ENCODE measurements at regions not wholly inside any gene's neighbourhood (a gene's known extent, or its start where the extent isn't known, plus 50 kb on each side); places are given as distances from the start of the nearest gene placed in this dataset.
"Not testable (repeated sequence)": the region's sequence is repeated elsewhere in the genome, so short reads cannot be mapped to it uniquely, and the experiment has no call there.

DNA sequence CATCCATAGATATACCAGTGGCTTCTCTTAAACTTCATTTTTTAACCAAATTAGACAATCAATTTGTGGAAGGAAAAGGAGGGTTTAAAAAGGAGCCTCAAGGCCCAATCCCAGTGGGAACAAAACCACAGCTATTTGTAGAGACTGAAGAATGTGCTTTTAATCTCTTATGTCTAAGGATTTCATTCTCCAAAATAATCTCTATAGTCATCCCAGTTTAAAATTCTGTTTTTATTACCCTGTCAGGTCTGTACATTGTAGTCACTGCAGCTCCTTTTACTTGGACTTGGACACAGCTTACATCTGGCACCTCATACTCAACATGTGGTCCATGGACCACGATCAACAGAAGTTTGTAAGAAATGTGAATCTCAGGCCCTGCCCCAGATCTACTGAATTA is 152.1 kb upstream of the STMND1 start:
- DNase-seq (ENCODE audit: low read depth) = no peak

DNA sequence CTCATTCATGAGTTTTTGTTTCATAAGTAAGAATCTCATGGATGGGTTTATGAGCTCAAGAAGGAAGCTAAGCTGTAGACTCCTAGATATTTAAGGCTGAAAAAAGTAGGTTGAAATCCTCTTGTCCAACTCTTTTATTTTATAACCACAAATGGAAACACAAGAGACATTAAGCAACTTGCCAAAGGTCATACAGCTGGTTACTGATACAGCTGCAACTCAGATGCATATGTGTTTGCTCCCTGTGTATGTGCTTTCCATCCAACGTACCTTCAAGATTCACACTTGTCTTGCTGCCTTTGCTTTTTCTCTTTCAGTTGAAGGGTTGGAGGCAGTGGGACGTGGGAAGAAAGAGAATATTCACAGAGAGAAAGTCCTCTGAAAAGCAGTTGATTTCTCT is 153.5 kb upstream of the STMND1 start:
- no peak for DNase-seq (ENCODE audit: low read depth)

DNA sequence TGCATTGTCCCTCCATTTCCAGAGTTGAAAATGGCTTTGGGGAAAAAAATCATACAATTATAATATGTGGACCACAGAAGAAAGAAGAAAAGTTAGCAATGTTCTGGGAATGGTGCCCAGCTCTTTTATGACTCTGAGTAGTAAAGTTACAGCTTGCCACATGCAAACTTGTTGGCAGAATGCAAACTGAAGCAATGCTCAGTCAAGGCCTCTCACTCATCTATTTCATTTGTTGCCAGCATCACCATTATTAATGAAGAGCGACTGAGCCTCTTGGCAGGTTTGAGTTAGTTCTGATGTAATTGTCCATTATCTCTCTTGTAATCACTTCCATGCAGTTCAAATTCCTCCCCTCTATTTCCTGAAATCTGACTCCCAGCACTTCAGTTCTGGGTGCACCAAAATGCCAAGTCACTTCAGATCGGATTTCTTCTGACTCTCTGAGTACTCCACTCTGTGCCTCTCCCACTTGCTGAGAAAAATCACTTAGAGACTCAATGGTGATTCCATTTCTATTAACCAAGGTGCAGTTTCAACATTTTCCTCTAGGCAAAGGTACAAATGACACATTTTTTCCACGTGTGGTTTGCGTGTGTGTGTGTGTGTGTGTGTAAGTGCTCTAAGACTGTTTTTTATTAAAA is 154.4 kb upstream of the STMND1 start:
- DNase-seq (ENCODE audit: low read depth) = peak; percentile 64

DNA sequence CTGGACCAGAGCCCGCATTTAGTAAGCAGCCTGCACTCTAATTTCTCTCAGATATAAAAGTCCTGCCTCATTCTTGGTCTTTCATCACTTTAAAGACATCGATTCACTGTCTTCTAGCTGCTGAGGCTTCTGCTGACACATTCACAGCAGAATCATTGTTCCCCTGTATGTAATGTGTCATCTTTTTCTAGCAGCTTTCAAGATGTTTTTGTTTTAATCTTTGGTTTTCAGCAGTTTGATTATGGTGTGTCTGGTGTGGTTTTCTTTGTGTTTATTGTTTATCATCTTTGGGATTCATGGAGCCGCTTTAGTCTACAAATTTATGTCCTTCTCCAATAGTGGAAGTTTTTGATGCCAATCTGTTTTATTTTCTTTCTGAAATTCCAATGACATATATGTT is 157.3 kb upstream of the STMND1 start:
- DNase-seq (ENCODE audit: low read depth) = no peak

DNA sequence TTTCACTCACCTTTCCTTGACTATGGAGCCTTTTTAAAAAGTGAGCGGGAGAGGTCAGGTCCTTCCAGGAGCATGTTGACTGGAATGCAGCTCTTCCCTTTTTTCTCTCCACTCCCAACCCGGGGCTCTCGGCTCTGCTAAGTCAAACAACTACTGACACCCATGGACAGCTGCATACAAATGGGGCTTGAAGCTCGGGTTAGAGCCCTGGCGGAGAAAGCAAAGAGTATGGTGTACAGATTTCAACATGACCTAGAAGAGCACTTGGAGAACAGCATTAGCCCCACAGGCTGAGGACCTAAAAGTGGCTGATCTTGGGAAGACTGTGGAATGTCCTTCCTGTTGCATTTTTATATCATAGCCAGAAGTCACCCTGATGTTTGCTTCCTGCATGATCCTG is 162.0 kb upstream of the STMND1 start:
- no peak for DNase-seq (ENCODE audit: low read depth)

DNA sequence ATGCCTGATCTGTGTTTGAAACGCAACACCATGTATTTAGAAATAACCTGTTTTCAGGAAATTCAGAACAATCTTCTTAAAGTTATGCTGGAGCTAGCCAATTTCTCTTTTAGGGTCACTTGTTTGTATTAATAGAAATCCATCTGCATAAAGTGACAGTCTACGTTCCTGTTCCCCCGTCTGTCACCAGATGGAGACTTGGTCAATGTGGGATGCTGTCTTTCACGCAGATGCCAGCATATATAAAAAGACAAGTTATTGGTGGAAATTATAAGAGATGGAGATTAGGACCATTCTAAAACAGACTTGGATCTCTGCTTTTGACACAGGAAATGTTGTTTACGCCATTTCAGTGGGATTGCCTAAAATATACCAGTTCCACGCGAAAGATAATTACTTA is 162.5 kb upstream of the STMND1 start:
- no peak for DNase-seq (ENCODE audit: low read depth)

DNA sequence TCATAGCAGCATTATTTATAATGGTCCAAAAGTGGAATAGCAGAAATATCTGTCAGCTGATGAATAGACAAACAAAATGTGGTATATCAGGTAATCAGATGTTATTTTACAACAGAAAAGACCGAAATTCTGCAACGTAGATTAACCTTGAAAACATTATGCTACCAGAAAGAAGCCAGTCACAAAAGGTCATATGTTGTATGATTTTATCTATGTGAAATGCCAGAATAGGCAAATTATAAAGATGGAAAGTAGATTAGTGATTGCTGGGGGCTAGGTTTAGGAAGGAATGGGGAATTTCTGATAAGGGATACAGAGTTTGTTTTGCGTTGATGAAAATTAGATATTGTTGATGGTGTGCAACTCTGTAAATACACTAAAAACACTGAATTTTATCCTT is 165.0 kb upstream of the STMND1 start:
- DNase-seq (ENCODE audit: low read depth) = no peak

DNA sequence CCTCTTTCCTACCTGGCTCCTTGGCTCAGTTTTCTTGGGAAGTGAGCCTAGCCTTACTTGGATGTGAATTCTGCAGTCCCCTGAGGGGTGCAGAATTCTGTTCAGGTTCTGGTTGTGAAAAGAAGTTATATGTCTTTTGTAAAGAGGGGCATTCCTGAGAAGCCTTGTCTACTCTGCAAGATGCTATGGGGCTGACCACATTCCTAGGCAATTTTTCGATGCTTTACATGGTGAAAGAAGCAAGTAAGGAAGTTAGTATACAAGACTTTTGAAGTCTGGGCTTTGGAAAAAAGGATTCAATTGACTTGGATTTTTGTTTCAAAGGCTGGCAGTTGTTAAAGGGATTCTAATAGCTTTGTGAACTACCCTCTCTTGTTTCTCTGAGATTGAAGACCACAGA is 167.9 kb upstream of the STMND1 start:
- no peak for DNase-seq (ENCODE audit: low read depth)

DNA sequence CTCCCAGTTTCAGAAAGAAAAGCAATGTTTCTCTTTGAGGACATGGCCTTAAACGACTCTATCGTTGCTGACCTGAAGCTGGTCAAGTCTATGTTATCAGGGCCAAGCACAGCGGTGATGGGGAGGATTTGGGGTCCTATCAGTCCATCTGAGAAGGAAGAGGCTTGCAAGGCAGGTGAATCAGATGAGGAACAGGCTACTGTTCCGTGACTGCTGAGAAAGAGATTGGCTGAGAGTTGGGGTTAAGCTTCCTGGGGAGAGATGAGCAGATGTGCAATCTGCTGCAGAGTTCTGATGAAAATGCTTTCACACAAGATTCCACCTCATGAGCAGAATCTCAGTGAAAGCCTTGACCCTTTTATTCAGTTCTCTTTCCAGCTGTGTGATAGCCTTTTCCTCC is 168.3 kb upstream of the STMND1 start:
- DNase-seq (ENCODE audit: low read depth) = no peak

DNA sequence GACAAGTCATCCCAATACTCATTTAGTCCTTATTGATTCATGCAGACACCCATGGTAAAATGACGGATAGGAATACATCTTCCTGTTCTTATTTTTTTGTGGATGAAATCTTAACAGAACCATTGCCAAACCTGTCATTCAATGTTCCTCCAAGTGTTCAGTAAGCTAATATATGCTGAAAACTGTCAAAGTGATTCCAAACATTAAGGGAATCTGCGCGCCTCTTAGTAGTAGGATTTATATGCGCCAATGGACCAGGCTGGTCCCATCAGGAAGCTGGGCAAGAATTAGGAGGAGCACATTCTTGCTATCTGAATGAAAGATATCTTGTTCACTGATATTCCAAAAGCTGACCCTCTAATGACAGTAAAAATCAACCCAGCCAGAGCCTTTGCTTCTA is 168.9 kb upstream of the STMND1 start:
- no peak for DNase-seq (ENCODE audit: low read depth)

DNA sequence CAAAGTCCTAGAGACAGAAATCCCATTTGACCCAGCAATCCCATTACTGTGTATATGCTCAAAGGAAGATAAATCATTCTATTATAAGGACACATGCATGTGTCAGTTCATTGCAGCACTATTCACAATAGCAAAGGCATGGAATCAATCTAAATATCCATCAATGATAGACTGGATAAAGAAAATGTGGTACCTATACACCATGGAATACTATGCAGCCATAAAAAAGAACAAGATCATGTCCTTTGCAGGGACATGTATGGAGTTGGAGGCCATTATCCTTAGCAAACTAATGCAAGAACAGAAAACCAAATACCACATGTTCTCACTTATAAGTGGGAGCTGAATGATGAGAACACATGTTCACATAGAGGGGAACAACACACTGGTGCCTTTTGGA is 169.8 kb upstream of the ATXN1 start:
- not testable (repeated sequence) for DNase-seq (ENCODE audit: low read depth)

DNA sequence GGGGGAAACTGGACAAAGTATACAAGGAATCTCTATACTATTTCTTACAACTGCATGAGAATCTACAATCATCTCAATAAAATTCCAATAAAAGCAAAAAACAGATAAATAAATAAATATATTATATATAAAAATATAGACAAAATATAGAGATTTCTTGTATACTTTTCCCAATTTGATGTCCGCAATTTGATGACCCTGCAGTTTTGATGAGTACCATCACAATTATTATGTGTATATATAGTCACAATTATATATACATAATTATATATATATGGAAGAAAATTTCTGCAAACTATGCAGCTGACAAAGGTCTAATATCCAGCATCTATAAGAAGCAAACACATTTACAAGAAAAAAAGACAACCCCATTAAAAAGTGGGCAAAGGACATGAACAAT is 169.2 kb upstream of the ATXN1 start:
- no peak for DNase-seq (ENCODE audit: low read depth)

DNA sequence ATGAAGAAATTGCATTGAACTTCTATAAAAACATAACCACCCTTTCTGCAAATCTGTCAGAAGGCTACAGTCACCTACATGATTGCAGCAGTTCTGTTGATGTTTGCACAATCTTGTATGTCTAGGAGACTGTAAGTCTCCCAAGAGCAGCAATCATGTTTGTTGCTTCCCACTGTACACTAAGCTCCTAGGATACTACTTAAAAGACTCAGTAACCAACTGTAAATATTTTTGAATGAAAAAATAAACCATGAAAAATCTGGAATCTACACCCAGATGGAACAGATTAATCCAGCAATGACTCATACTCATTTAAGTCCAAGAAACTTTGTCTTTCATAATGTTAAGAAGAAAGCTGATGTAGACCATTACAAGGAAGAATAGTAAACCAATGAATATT is 168.5 kb upstream of the ATXN1 start:
- DNase-seq (ENCODE audit: low read depth) = peak; percentile 11

DNA sequence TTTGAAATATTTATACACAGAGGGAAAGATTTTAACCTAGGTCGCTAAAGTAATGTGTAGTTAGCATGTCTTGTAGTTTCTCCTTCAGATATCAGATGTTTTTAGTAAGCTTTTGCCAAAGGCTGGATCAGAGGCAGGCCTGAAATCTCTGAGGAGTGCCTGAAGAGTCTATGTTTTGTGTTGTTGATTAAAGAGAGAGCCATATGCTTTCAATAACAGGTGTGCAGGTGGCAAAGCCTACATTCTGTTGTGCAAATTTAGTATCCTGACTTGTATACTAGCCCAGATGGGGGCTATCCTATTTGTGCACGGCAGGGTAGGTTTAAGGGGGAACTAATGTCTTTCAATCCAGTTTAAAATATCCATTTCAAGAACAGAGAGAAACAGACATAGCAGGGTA is 167.1 kb upstream of the ATXN1 start:
- DNase-seq (ENCODE audit: low read depth) = no peak

DNA sequence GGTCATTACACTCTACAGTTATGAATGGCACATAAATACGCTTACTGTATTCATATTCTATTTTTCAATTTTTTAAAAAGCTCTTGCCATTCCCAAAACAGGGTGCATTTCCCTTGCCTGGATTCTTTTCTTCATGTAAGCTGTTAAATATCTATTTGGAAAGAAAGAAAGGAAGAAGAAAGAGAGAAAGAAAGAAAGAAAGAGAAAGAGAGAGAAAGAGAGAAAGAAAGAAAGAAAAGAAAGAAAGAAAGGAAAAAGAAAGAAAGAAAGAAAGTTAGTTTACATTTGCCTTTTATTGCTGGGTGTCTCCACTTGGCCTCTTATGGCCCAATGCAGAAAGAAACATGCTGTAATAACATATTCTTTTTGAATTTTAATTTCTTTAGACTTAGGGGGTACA is 165.9 kb upstream of the ATXN1 start:
- DNase-seq (ENCODE audit: low read depth) = no peak

DNA sequence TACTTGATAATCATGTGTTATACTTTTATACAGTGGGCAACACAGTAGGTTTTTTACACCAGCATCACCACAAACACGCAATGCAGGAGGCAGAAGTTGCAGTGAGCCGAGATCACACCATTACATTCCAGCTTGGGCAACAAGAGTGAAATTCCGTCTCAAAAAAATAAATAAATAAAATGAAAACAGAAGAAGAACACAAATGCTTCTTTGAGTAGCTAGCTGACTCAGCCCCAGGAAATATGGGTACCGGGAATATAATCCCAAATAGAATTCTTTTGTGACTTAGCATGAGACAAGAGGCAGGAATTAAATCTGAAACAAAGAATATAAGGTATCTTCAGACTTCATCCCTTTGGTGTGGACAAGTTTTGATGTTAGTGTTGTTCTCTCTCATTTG is 164.2 kb upstream of the ATXN1 start:
- DNase-seq (ENCODE audit: low read depth) = no peak

DNA sequence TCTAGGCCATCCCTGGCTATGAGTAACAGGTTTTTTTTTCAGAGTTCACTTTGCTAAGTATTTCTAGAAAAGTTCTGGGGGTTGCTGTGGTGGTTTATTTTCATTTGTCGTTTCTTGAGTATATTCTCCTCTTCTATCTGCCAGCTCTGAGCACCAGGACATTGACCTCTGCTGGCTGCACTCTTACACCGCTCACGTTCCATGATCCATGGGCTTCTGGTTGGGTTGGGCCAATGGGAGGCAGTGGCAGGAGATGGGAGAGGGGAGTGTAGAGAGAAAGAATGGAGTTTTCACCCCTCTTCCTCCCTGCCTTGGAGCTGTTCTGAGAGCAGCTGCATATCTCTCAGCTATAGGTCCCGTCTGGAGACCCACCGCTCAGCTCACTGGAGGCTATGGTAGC is 161.0 kb upstream of the ATXN1 start:
- DNase-seq (ENCODE audit: low read depth) = no peak

DNA sequence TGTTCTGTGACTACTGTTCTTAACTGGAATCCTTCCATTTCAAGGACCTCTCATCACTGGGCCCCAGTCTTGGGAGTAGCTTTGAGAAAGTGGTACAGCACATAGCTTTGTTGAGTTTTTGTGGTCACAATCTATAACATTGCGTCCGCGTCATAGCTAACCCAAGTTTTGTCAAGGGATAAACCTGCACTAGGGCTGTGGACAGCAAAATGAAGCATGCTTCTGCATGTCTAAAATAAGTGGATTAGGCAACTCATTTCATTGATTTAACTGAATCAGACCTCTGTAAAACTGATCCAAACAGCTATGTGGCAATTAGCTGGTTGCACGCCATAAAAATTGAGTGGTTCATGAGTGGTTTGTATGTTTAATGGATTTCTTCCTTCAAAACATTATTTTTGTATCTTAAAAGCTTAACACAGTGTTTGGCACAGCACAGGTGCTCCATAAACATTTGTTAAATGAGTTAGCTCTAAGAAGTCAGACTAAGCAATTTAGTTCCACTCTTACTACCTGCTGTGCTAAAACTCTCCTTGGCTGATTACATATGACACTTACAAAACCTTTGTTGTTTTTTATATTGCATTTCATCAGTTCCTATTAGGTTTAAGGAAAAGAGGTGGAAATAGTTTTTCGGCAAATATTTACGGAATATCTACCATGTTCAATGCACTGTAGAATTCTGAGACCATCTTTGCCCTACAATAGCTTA is 160.3 kb upstream of the ATXN1 start:
- DNase-seq (ENCODE audit: low read depth) = no peak

DNA sequence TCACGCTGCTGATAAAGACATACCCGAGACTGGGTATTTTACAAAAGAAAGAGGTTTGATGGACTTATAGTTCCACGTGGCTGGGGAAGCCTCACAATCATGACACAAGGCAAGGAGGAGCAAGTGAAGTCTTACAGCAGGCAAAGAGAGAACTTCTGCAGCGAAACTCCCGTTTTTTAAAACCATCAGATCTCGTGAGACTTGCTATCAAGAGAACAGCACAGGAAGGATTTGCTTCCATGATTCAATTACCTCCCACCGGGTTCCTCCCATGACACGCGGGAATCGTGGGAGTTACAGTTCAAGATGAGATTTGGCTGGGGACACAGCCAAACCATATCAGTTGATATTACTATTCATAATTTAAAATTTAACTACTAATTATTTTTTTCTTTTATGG is 157.3 kb upstream of the ATXN1 start:
- DNase-seq (ENCODE audit: low read depth) = no peak

DNA sequence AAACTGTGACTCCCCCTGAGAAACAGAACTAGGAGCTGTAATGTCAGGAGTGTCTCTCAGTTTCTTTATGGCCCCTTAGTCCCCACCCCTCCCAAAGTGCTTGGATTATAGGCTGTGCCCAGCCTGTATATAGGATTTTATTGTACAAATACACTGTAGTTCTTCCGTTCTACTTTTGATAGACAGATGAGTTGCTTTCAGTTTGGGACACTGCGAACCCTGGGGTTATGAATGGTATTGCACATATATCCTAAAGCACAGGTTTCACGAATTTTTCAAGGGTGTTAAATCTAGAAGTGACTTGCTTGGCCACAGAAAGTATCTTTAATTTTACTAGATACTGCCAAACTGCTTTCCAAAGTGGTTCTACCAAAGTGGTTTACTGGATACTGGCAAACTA is 152.9 kb upstream of the ATXN1 start:
- DNase-seq (ENCODE audit: low read depth) = no peak

DNA sequence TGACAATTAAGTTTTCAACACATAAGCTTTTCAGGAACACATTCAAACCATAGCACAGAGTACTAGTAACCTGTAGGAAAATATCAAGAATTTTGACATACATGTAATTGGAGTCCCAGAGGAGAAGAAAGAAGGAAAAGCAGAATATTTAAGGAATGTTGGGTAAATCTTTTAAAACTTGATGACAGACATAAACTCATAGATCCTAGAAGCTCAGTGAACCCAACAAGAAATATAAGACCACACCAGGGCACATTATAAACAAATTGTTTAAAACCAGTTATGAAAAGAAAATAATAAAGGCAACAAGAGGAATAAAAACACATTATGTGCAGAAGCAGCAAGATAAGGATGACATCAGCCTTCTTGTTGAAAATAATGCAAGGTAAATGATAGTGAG is 151.5 kb upstream of the ATXN1 start:
- DNase-seq (ENCODE audit: low read depth) = no peak

DNA sequence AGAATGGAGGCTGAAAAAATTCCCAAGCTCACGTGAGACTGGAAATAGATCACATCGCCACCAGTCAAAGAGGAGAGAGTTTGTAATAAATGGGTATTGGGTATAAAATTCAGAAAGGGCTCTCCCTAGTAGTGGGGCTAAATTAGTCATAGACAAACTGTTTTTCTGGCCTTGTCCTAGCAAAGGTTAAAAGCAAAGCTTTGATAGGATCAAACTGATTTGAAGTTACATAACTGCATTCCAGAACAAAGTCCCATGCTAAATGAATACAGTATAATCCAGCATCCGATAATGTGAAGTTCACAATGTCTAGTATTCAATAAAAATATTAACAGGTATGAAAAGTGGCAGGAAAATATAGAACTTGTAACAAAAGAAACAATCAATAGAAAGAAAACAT is 149.8 kb upstream of the ATXN1 start:
- no peak for DNase-seq (ENCODE audit: low read depth)

DNA sequence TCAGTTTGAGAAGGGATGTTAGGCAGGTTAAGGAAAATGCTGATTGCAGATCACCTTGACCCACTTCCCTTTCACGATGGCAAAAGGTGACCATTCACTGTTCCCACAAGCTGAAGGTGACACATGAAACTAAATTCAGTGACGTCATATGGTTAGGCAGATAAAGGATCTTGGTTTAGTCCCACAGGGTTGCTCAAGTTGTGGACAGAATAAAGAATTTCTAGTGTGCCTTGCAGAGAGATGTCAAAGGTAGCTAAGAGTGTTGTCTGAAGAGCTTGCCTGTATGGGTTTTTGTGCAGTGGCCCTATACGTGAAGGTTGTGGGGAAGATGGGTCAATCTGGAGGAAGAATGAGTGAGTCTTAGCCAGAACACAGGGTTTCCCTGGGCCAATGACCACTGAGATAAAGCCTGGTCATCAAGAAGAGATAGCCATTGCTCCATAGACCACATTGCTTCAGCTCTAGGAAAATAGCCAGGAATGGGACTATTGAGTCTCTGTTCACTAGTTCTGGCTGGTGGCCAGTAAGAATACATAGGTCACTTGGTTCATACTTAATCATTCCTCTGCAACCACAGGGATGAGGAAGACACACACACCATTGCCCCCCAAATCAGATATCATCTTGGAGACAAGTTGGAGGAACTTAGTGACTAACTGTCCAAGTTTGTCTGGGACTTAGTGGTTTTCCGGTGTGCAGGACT is 148.5 kb upstream of the ATXN1 start:
- no peak for DNase-seq (ENCODE audit: low read depth)

Measured in renal cortical epithelial cell (primary cell).